ENCODE measurements at regions not wholly inside any gene's neighbourhood (a gene's known extent, or its start where the extent isn't known, plus 50 kb on each side); places are given as distances from the start of the nearest gene placed in this dataset.

- no peak for TF ChIP-seq CTCF (IDR thresholded peaks at IDR 0.05; ENCODE audit: low read depth, low read length, poor library complexity, severe bottlenecking)
- TF ChIP-seq EZH2phosphoT487 (IDR thresholded peaks at IDR 0.05; ENCODE audit: borderline replicate concordance, low read length) = no peak
Observed at GRCh38 chr3:177441813-177442646, 244.7 kb upstream of the TBL1XR1 start.
